A549 (cell line): ENCODE measurements at regions not wholly inside any gene's neighbourhood (a gene's known extent, or its start where the extent isn't known, plus 50 kb on each side); places are given as distances from the start of the nearest gene placed in this dataset.

Experiments
- ATAC-seq, 2 experiments: fragments of 200-7000 bp in 1 of 2; fragments of >200 bp in 1 of 2; cut with Nextera tagmentation in 1 of 2; cut with Tn5 transposase in 1 of 2; 3 replicates each; pipeline versions ENCODE4 v1.8.0 to v1.9.1; 2018 to 2020; ENCODE audit warnings: mild to moderate bottlenecking in 1 of 2, moderate library complexity in 1 of 2
- CTCF ChIA-PET: fragments of 300-600 bp; sonication (Branson Sonifier 250); formaldehyde crosslinking; extraction: SDS; loops from one replicate; lab custom pipeline; 2021; ENCODE audit warnings: antibody characterized with exemption, inconsistent platforms; lab: Yijun Ruan, JAX
- POLR2A ChIA-PET: fragments of 350-600 bp; formaldehyde crosslinking; extraction: SDS; loops from one replicate; lab custom pipeline; 2021; ENCODE audit warnings: antibody characterized with exemption, inconsistent platforms; lab: Yijun Ruan, JAX
- DNase-seq, 2 experiments: peaks; one replicate each; pipeline versions ENCODE4 v3.0.0 to v3.0.0-alpha.2; 2011 to 2016; ENCODE audit warnings: low read depth in 1 of 2, low spot score in 1 of 2
- FAIRE-seq: peaks from 2 replicates; lab custom pipeline; 2011; peaks lifted over from hg19 to GRCh38; lab: Jason Lieb, UNC
- H3K27ac ChIP-seq, 2 experiments: fragments of >200 bp; sonication (Bioruptor Twin); formaldehyde crosslinking; 3 replicates each; pipeline ENCODE4 v1.5.1; 2016 to 2017
- H3K4me1 ChIP-seq: fragments of >200 bp; sonication (Bioruptor Twin); formaldehyde crosslinking; 3 replicates; pipeline ENCODE4 v1.6.1; 2016
- H3K4me2 ChIP-seq: fragments of >200 bp; sonication (Bioruptor Twin); formaldehyde crosslinking; 3 replicates; pipeline ENCODE4 v1.6.1; 2016
- H3K4me3 ChIP-seq: fragments of >200 bp; sonication (Bioruptor Twin); formaldehyde crosslinking; 3 replicates; pipeline ENCODE4 v1.5.1; 2016
- H3K9me3 ChIP-seq: fragments of >200 bp; sonication (Bioruptor Twin); formaldehyde crosslinking; 3 replicates; pipeline ENCODE4 v1.6.1; 2016
- ATOH8 ChIP-seq: fragments of 250-450 bp; sonication (Bioruptor Pico); IDR thresholded peaks from 2 replicates; pipeline ENCODE4 v1.5.0; 2020; ENCODE audit warnings: low read depth, mild to moderate bottlenecking, moderate library complexity
- BCL3 ChIP-seq: fragments of >200 bp; sonication (Bioruptor Twin); formaldehyde crosslinking; IDR thresholded peaks from 3 replicates; pipeline ENCODE4 v1.6.1; 2016
- BHLHE40 ChIP-seq: IDR thresholded peaks from 2 replicates; pipeline ENCODE4 v1.6.1; 2012; ENCODE audit warnings: low read depth, low read length, inconsistent platforms
- CBX2 ChIP-seq: fragments of 200-600 bp; sonication (generic); IDR thresholded peaks from 2 replicates; pipeline ENCODE4 v1.6.1; 2016; ENCODE audit warnings: low read depth, mild to moderate bottlenecking, borderline replicate concordance
- CEBPB ChIP-seq, 2 experiments: fragments of >200 bp in 1 of 2; sonication (Bioruptor Twin) in 1 of 2; formaldehyde crosslinking in 1 of 2; IDR thresholded peaks; 2 replicates each; pipeline ENCODE4 v1.6.1; 2012 to 2016
- CTCF ChIP-seq: fragments of >200 bp; sonication (Bioruptor Twin); formaldehyde crosslinking; IDR thresholded peaks from 3 replicates; pipeline ENCODE4 v1.5.1; 2016
- E2F6 ChIP-seq: IDR thresholded peaks from 2 replicates; pipeline ENCODE4 v1.6.1; 2012; ENCODE audit warnings: low read depth, borderline replicate concordance
- EHF ChIP-seq: fragments of 250-450 bp; sonication (Bioruptor Pico); IDR thresholded peaks from 2 replicates; pipeline ENCODE4 v1.5.0; 2020; ENCODE audit warnings: mild to moderate bottlenecking
- EHMT2 ChIP-seq: fragments of 200-600 bp; sonication (generic); IDR thresholded peaks from 2 replicates; pipeline ENCODE4 v1.6.1; 2016; ENCODE audit warnings: antibody characterized with exemption, low read depth, mild to moderate bottlenecking, moderate library complexity
- ESRRA ChIP-seq: fragments of 150-350 bp; IDR thresholded peaks from 2 replicates; pipeline ENCODE4 v1.6.1; 2014; ENCODE audit warnings: mild to moderate bottlenecking, low read length, borderline replicate concordance
- HES2 ChIP-seq: fragments of >200 bp; sonication (Bioruptor Twin); formaldehyde crosslinking; IDR thresholded peaks from 2 replicates; pipeline ENCODE4 v1.6.1; 2016
- HOXB13 ChIP-seq: fragments of 250-450 bp; sonication (Bioruptor Pico); IDR thresholded peaks from 2 replicates; pipeline ENCODE4 v1.5.0; 2020; ENCODE audit warnings: low read depth, mild to moderate bottlenecking, moderate library complexity
- HOXB5 ChIP-seq: fragments of 250-450 bp; sonication (Bioruptor Pico); IDR thresholded peaks from 2 replicates; pipeline ENCODE4 v1.5.0; 2020; ENCODE audit warnings: mild to moderate bottlenecking, moderate library complexity
- KDM1A ChIP-seq: fragments of 200-600 bp; sonication (generic); IDR thresholded peaks from 2 replicates; pipeline ENCODE4 v1.6.1; 2016; ENCODE audit warnings: low read depth, mild to moderate bottlenecking
- MAZ ChIP-seq: fragments of 150-350 bp; IDR thresholded peaks from 2 replicates; pipeline ENCODE4 v1.6.1; 2014; ENCODE audit warnings: antibody characterized with exemption, low read depth, low read length, borderline replicate concordance
- NFE2L2 ChIP-seq: fragments of 150-350 bp; conservative IDR thresholded peaks from 2 replicates; pipeline ENCODE4 v1.6.1; 2014; ENCODE audit warnings: low read length
- NPAS2 ChIP-seq: fragments of 250-450 bp; sonication (Bioruptor Pico); IDR thresholded peaks from 2 replicates; pipeline ENCODE4 v1.8.0; 2022; ENCODE audit warnings: mild to moderate bottlenecking, moderate library complexity, borderline replicate concordance
- POLR2A ChIP-seq: IDR thresholded peaks from 2 replicates; pipeline ENCODE4 v1.6.1; 2012; ENCODE audit warnings: mild to moderate bottlenecking, low read length
- POLR2AphosphoS2 ChIP-seq: conservative IDR thresholded peaks from 2 replicates; pipeline ENCODE4 v1.6.1; 2012; ENCODE audit warnings: low read length, improper control_type of control experiment, inconsistent platforms
- RARB ChIP-seq: fragments of 250-450 bp; sonication (Bioruptor Pico); IDR thresholded peaks from 2 replicates; pipeline ENCODE4 v1.8.0; 2021; ENCODE audit warnings: mild to moderate bottlenecking, moderate library complexity
- RCOR1 ChIP-seq: fragments of 150-350 bp; IDR thresholded peaks from 2 replicates; pipeline ENCODE4 v1.6.1; 2014; ENCODE audit warnings: antibody characterized with exemption, low read length, low read depth
- SREBF2 ChIP-seq: fragments of 450-650 bp; IDR thresholded peaks from 2 replicates; pipeline ENCODE4 v1.6.1; 2014; ENCODE audit warnings: mild to moderate bottlenecking, moderate library complexity
- TFCP2L1 ChIP-seq: fragments of 250-450 bp; sonication (Bioruptor Pico); IDR thresholded peaks from 2 replicates; pipeline ENCODE4 v1.5.0; 2021; ENCODE audit warnings: mild to moderate bottlenecking
- USF2 ChIP-seq: fragments of 450-650 bp; IDR thresholded peaks from 2 replicates; pipeline ENCODE4 v1.6.1; 2014; ENCODE audit warnings: antibody characterized with exemption
- ZC3H11A ChIP-seq: fragments of 450-650 bp; IDR thresholded peaks from 2 replicates; pipeline ENCODE4 v1.6.1; 2014; ENCODE audit warnings: antibody characterized with exemption, mild to moderate bottlenecking
- WGBS: methylation state at CpG from one replicate; pipeline ENCODE4 v1.1.6; 2017; ENCODE audit errors: missing lambda C conversion rate; 5-methylcytosine and 5-hydroxymethylcytosine counted together

GRCh38 chr12:81021131-81021748, 56.6 kb upstream of the ACSS3 start (continued):
- TF ChIP-seq RCOR1 (no peak), CEBPB (IDR thresholded peaks at IDR 0.05) (no peak), ESRRA (no peak), RARB (no peak)

GRCh38 chr12:81017792-81018191, 60.1 kb upstream of the ACSS3 start:
- ChIA-PET CTCF (no interaction called here), POLR2A (no interaction called here)
- TF ChIP-seq HOXB13 (CRISPR knock-in tag) (no peak), ESRRA (no peak), MAZ (no peak), CTCF (no peak), POLR2AphosphoS2 (no peak), TFCP2L1 (no peak), SREBF2 (no peak), CBX2 (no peak), E2F6 (no peak), HES2 (no peak), BHLHE40 (no peak), BCL3 (no peak), HOXB5 (CRISPR knock-in tag) (no peak), USF2 (no peak), KDM1A (no peak)
- Histone ChIP-seq H3K27ac (no peak overlapping the region), H3K4me3 (no peak overlapping the region), H3K4me1 (no peaks in the 10 kb centered on the region), H3K4me2 (no peak overlapping the region), H3K9me3 (no peaks in the 10 kb centered on the region)
- no peak for FAIRE-seq
- ATAC-seq: no peak
- 17% methylated on average over 3 of the region's 3 CpGs for WGBS
- no peak for DNase-seq

GRCh38 chr12:81015510-81015909, 62.4 kb upstream of the ACSS3 start:
- TF ChIP-seq CTCF (no peak), ATOH8 (no peak), NFE2L2 (no peak), EHF (CRISPR knock-in tag) (no peak), NPAS2 (CRISPR knock-in tag) (no peak), ZC3H11A (no peak), POLR2A (no peak), EHMT2 (no peak), E2F6 (no peak)
- no peak overlapping the region for H3K4me3 ChIP-seq
- POLR2A ChIA-PET: no interaction called here

More at GRCh38 chr12:81015510-81015909, 62.4 kb upstream of the ACSS3 start:
- H3K4me2 ChIP-seq: no peak overlapping the region
- DNase-seq (no peak), FAIRE-seq (no peak), ATAC-seq (no peak)
- no peaks in the 10 kb centered on the region for H3K4me1 ChIP-seq
- H3K27ac ChIP-seq: no peak overlapping the region
- H3K9me3 ChIP-seq: no peaks in the 10 kb centered on the region
- 28% methylated on average over 6 of the region's 6 CpGs for WGBS
- CTCF ChIA-PET: no interaction called here
